Osteocyte (in vitro differentiated cells): ENCODE measurements at regions not wholly inside any gene's neighbourhood (a gene's known extent, or its start where the extent isn't known, plus 50 kb on each side); places are given as distances from the start of the nearest gene placed in this dataset.

Experiments used
- DNase-seq: peaks from one replicate; pipeline ENCODE4 v3.0.0; 2021; ENCODE audit warnings: mixed read lengths; ENCODE audit not compliant: unreplicated experiment; ENCODE audit errors: extremely low spot score
- H3K27ac Mint-ChIP-seq: one replicate; pipeline ENCODE4 v1.8.0; 2021; ENCODE audit warnings: mild to moderate bottlenecking, mixed read lengths; ENCODE audit not compliant: unreplicated experiment
- H3K27me3 Mint-ChIP-seq: one replicate; pipeline ENCODE4 v1.8.0; 2021; ENCODE audit warnings: mixed read lengths; ENCODE audit not compliant: unreplicated experiment
- H3K36me3 Mint-ChIP-seq: one replicate; pipeline ENCODE4 v1.8.0; 2021; ENCODE audit warnings: mixed read lengths; ENCODE audit not compliant: unreplicated experiment
- H3K4me1 Mint-ChIP-seq: one replicate; pipeline ENCODE4 v1.8.0; 2021; ENCODE audit warnings: mixed read lengths; ENCODE audit not compliant: unreplicated experiment
- H3K4me3 Mint-ChIP-seq: one replicate; pipeline ENCODE4 v1.8.0; 2021; ENCODE audit warnings: mild to moderate bottlenecking, moderate library complexity, mixed read lengths; ENCODE audit not compliant: unreplicated experiment
- H3K9me3 Mint-ChIP-seq: one replicate; pipeline ENCODE4 v1.8.0; 2021; ENCODE audit warnings: mixed read lengths; ENCODE audit not compliant: unreplicated experiment
- TF ChIP-seq, protein P1 (sequence below): fragments of 200-600 bp; sonication (generic); IDR thresholded peaks from 2 replicates; pipeline ENCODE4 v1.5.0; 2021; ENCODE audit warnings: antibody characterized with exemption, mild to moderate bottlenecking, moderate library complexity

GRCh38 chr5:164306662-164307061 lies 801.2 kb downstream of the MAT2B start:
- Mint-ChIP-seq H3K4me3 (no peak overlapping the region), H3K36me3 (no peaks in the 10 kb centered on the region), H3K27ac (no peak overlapping the region), H3K9me3 (no peaks in the 10 kb centered on the region), H3K27me3 (peaks cover 2% of the 10 kb centered on the region), H3K4me1 (no peaks in the 10 kb centered on the region)
- TF ChIP-seq, protein P1, sequence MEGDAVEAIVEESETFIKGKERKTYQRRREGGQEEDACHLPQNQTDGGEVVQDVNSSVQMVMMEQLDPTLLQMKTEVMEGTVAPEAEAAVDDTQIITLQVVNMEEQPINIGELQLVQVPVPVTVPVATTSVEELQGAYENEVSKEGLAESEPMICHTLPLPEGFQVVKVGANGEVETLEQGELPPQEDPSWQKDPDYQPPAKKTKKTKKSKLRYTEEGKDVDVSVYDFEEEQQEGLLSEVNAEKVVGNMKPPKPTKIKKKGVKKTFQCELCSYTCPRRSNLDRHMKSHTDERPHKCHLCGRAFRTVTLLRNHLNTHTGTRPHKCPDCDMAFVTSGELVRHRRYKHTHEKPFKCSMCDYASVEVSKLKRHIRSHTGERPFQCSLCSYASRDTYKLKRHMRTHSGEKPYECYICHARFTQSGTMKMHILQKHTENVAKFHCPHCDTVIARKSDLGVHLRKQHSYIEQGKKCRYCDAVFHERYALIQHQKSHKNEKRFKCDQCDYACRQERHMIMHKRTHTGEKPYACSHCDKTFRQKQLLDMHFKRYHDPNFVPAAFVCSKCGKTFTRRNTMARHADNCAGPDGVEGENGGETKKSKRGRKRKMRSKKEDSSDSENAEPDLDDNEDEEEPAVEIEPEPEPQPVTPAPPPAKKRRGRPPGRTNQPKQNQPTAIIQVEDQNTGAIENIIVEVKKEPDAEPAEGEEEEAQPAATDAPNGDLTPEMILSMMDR = no peak
- DNase-seq = no peak

- peaks cover 6% of the 10 kb centered on the region for H3K27me3 Mint-ChIP-seq
These were observed 807.4 kb downstream of the MAT2B start for GRCh38 chr5:164312801-164313200.

DNA sequence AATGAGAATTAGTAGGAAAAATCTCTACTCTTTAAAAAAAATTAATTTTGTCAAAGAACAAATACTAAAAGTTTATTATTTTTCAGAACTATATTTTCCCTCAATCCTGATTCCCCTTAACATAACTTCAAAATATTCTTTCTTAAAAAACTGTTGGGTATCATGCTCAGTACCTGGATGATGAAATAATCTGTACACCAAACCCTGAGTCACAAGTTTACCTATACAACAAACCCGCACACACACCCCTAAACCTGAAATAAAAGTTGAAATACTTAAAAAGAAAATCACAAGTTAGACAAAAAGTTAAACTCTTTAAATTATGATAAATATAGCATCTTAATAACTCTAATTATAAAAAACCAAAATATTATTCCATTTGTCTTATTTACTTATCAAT lies 812.3 kb downstream of the MAT2B start:
- H3K4me1 Mint-ChIP-seq = no peaks in the 10 kb centered on the region
- no peaks in the 10 kb centered on the region for H3K9me3 Mint-ChIP-seq
- H3K4me3 Mint-ChIP-seq = no peak overlapping the region

More at GRCh38 chr5:164312801-164313200, 807.4 kb downstream of the MAT2B start:
- TF ChIP-seq, protein P1 = no peak
- no peak for DNase-seq
- Mint-ChIP-seq H3K36me3 (no peaks in the 10 kb centered on the region), H3K4me3 (no peak overlapping the region), H3K9me3 (no peaks in the 10 kb centered on the region), H3K27ac (no peak overlapping the region), H3K4me1 (no peaks in the 10 kb centered on the region)

GRCh38 chr5:164319161-164319560 lies 813.7 kb downstream of the MAT2B start:
- H3K4me3 Mint-ChIP-seq = no peak overlapping the region

More for the DNA sequence above, 812.3 kb downstream of the MAT2B start:
- no peak for DNase-seq
- Mint-ChIP-seq H3K27me3 (peaks cover 4% of the 10 kb centered on the region), H3K36me3 (no peaks in the 10 kb centered on the region), H3K27ac (no peak overlapping the region)
- TF ChIP-seq, protein P1 = no peak

GRCh38 chr5:164324239-164324638 lies 818.8 kb downstream of the MAT2B start:
- Mint-ChIP-seq H3K4me1 (no peaks in the 10 kb centered on the region), H3K9me3 (peaks cover 20% of the 10 kb centered on the region), H3K36me3 (peaks cover 3% of the 10 kb centered on the region), H3K27me3 (no peaks in the 10 kb centered on the region), H3K4me3 (no peak overlapping the region), H3K27ac (no peak overlapping the region)
- DNase-seq = no peak
- TF ChIP-seq, protein P1 = no peak

More at GRCh38 chr5:164319161-164319560, 813.7 kb downstream of the MAT2B start:
- Mint-ChIP-seq H3K4me1 (no peaks in the 10 kb centered on the region), H3K36me3 (no peaks in the 10 kb centered on the region), H3K27me3 (peaks cover 4% of the 10 kb centered on the region), H3K27ac (no peak overlapping the region), H3K9me3 (no peaks in the 10 kb centered on the region)
- TF ChIP-seq, protein P1 = no peak
- no peak for DNase-seq
